ENCODE measurements at regions not wholly inside any gene's neighbourhood (a gene's known extent, or its start where the extent isn't known, plus 50 kb on each side); places are given as distances from the start of the nearest gene placed in this dataset.
"Not testable (repeated sequence)": the region's sequence is repeated elsewhere in the genome, so short reads cannot be mapped to it uniquely, and the experiment has no call there.

GRCh38 chr2:234795272-234795920, 156.4 kb upstream of the SH3BP4 start:
- DNase-seq (ENCODE audit: low spot score) = no peak
- Histone ChIP-seq H3K27ac (no peak overlapping the region), H3K4me3 (no peak overlapping the region)
- TF ChIP-seq CTCF (IDR thresholded peaks at IDR 0.05) = no peak

GRCh38 chr2:234794866-234795265, 157.0 kb upstream of the SH3BP4 start:
- Histone ChIP-seq H3K27ac (no peak overlapping the region), H3K4me3 (no peak overlapping the region)
- DNase-seq (ENCODE audit: low spot score) = no peak
- no peak for TF ChIP-seq CTCF (IDR thresholded peaks at IDR 0.05)

- DNase-seq (ENCODE audit: low spot score) = no peak
- no peak overlapping the region for H3K27ac ChIP-seq
- TF ChIP-seq CTCF (IDR thresholded peaks at IDR 0.05) = no peak
- H3K4me3 ChIP-seq = no peak overlapping the region
Observed at GRCh38 chr2:234793212-234793785, 158.5 kb upstream of the SH3BP4 start.

- no peak overlapping the region for H3K4me3 ChIP-seq
- H3K27ac ChIP-seq = no peak overlapping the region
- TF ChIP-seq CTCF (IDR thresholded peaks at IDR 0.05) = no peak
- no peak for DNase-seq (ENCODE audit: low spot score)
Observed at GRCh38 chr2:234792621-234793022, 159.2 kb upstream of the SH3BP4 start.

GRCh38 chr2:234792096-234792495, 159.7 kb upstream of the SH3BP4 start:
- not testable (repeated sequence) for DNase-seq (ENCODE audit: low spot score); H3K4me3 ChIP-seq; H3K27ac ChIP-seq

GRCh38 chr2:234790380-234790779, 161.4 kb upstream of the SH3BP4 start:
- no peak for TF ChIP-seq CTCF (IDR thresholded peaks at IDR 0.05)
- Histone ChIP-seq H3K27ac (no peak overlapping the region), H3K4me3 (no peak overlapping the region)
- no peak for DNase-seq (ENCODE audit: low spot score)

- no peak overlapping the region for H3K27ac ChIP-seq
- no peak overlapping the region for H3K4me3 ChIP-seq
- TF ChIP-seq CTCF (IDR thresholded peaks at IDR 0.05) = no peak
- no peak for DNase-seq (ENCODE audit: low spot score)
Observed at GRCh38 chr2:234789556-234790325, 162.1 kb upstream of the SH3BP4 start.

All from coronary artery (tissue), 2 donors.